SIG-M5 (cell line): ENCODE measurements at regions not wholly inside any gene's neighbourhood (a gene's known extent, or its start where the extent isn't known, plus 50 kb on each side); places are given as distances from the start of the nearest gene placed in this dataset.
"Not testable (repeated sequence)": the region's sequence is repeated elsewhere in the genome, so short reads cannot be mapped to it uniquely, and the experiment has no call there.

ENCODE experiments used
- DNase-seq: peaks from one replicate; lab custom pipeline; 2025; lab: John Stamatoyannopoulos, UW

- no peak for DNase-seq
These were observed 737.0 kb upstream of the ADGRB3 start for GRCh38 chr6:67897998-67898607.

- DNase-seq, result no peak
These were observed 738.6 kb upstream of the ADGRB3 start for GRCh38 chr6:67896476-67896875.

- DNase-seq, result no peak
These were observed 745.4 kb upstream of the ADGRB3 start for GRCh38 chr6:67889682-67889995.

- no peak for DNase-seq
These were observed 746.0 kb upstream of the ADGRB3 start for GRCh38 chr6:67888886-67889681.

- no peak for DNase-seq
These were observed 746.6 kb upstream of the ADGRB3 start for GRCh38 chr6:67888546-67888885.

GRCh38 chr6:67887747-67888545 lies 747.1 kb upstream of the ADGRB3 start:
- DNase-seq, result no peak

- no peak for DNase-seq
These were observed 747.7 kb upstream of the ADGRB3 start for GRCh38 chr6:67887419-67887746.

- no peak for DNase-seq
These were observed 748.2 kb upstream of the ADGRB3 start for GRCh38 chr6:67886840-67887292.

- no peak for DNase-seq
These were observed 748.9 kb upstream of the ADGRB3 start for GRCh38 chr6:67886036-67886707.

GRCh38 chr6:67885081-67886033 lies 749.7 kb upstream of the ADGRB3 start:
- no peak for DNase-seq

- no peak for DNase-seq
These were observed 750.6 kb upstream of the ADGRB3 start for GRCh38 chr6:67884442-67884841.

GRCh38 chr6:67883500-67884366 lies 751.3 kb upstream of the ADGRB3 start:
- DNase-seq, result no peak

- DNase-seq, result no peak
These were observed 752.4 kb upstream of the ADGRB3 start for GRCh38 chr6:67882436-67883311.

- DNase-seq, result no peak
These were observed 753.4 kb upstream of the ADGRB3 start for GRCh38 chr6:67881706-67882065.

GRCh38 chr6:67880939-67881705 lies 754.0 kb upstream of the ADGRB3 start:
- no peak for DNase-seq

GRCh38 chr6:67880343-67880742 lies 754.7 kb upstream of the ADGRB3 start:
- not testable (repeated sequence) for DNase-seq

GRCh38 chr6:67879928-67880327 lies 755.2 kb upstream of the ADGRB3 start:
- DNase-seq, result not testable (repeated sequence)

- not testable (repeated sequence) for DNase-seq
These were observed 755.8 kb upstream of the ADGRB3 start for GRCh38 chr6:67879105-67879904.
